SK-N-SH treated with all-trans-retinoic acid at 6 μM for 48 hours (cell line): ENCODE measurements at regions not wholly inside any gene's neighbourhood (a gene's known extent, or its start where the extent isn't known, plus 50 kb on each side); places are given as distances from the start of the nearest gene placed in this dataset.

Source experiments
- RARB ChIP-seq: fragments of 250-450 bp; sonication (Bioruptor Pico); IDR thresholded peaks from 2 replicates; pipeline ENCODE4 v1.8.0; 2021; ENCODE audit warnings: mild to moderate bottlenecking, moderate library complexity
- TF ChIP-seq, protein P1 (sequence below): fragments of 250-450 bp; sonication (Bioruptor Pico); IDR thresholded peaks from 2 replicates; pipeline ENCODE4 v1.5.1; 2021; ENCODE audit warnings: mild to moderate bottlenecking, moderate library complexity

DNA sequence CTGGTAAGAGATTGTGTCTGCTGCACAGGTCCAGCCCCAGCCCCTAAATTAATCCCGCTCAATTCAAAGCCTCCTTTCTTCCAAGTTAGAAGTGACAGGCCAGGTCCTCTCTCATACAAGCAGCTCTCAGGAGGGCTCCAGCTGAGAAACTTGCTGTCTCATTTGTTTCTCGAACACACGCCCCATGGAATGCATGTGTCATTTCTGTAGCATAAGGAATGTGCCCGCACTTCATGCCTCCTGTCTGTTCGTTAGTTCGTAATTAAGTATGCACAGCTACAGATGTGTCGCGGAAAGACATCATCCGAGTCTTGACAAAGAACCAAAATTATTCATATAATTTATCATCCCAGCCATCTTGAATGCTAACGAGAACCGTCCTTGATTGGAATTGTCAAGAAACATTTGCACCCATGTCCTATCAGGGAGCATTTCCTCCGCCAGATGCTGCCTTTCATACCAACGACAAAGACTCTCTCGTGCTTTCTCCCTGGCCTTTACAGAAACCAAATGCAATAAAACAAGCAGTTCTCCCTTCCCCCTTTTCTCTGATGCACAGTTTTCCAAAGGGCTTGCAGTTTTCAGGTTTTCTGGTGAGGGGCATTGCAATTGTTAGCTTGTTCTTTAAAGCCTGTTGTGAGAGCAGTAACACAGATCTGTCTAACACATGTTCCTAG lies 133.5 kb downstream of the UQCRFS1 start:
- no peak for TF ChIP-seq RARB (CRISPR knock-in tag)
- TF ChIP-seq, protein P1, sequence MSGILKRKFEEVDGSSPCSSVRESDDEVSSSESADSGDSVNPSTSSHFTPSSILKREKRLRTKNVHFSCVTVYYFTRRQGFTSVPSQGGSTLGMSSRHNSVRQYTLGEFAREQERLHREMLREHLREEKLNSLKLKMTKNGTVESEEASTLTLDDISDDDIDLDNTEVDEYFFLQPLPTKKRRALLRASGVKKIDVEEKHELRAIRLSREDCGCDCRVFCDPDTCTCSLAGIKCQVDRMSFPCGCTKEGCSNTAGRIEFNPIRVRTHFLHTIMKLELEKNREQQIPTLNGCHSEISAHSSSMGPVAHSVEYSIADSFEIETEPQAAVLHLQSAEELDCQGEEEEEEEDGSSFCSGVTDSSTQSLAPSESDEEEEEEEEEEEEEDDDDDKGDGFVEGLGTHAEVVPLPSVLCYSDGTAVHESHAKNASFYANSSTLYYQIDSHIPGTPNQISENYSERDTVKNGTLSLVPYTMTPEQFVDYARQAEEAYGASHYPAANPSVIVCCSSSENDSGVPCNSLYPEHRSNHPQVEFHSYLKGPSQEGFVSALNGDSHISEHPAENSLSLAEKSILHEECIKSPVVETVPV (CRISPR knock-in tag), result no peak
